IPS-18c (cell line): ENCODE measurements at regions not wholly inside any gene's neighbourhood (a gene's known extent, or its start where the extent isn't known, plus 50 kb on each side); places are given as distances from the start of the nearest gene placed in this dataset.
"Not testable (repeated sequence)": the region's sequence is repeated elsewhere in the genome, so short reads cannot be mapped to it uniquely, and the experiment has no call there.

Experiments used
- H3K4me3 ChIP-seq: 2 replicates; pipeline ENCODE4 v1.7.0; 2013; ENCODE audit warnings: low read depth, mild to moderate bottlenecking, low read length, moderate library complexity; ENCODE audit not compliant: insufficient read depth
- H3K9me3 ChIP-seq: one replicate; pipeline ENCODE4 v1.6.1; 2013; ENCODE audit warnings: mild to moderate bottlenecking, low read length, moderate library complexity; ENCODE audit not compliant: control insufficient read depth, insufficient read depth

DNA sequence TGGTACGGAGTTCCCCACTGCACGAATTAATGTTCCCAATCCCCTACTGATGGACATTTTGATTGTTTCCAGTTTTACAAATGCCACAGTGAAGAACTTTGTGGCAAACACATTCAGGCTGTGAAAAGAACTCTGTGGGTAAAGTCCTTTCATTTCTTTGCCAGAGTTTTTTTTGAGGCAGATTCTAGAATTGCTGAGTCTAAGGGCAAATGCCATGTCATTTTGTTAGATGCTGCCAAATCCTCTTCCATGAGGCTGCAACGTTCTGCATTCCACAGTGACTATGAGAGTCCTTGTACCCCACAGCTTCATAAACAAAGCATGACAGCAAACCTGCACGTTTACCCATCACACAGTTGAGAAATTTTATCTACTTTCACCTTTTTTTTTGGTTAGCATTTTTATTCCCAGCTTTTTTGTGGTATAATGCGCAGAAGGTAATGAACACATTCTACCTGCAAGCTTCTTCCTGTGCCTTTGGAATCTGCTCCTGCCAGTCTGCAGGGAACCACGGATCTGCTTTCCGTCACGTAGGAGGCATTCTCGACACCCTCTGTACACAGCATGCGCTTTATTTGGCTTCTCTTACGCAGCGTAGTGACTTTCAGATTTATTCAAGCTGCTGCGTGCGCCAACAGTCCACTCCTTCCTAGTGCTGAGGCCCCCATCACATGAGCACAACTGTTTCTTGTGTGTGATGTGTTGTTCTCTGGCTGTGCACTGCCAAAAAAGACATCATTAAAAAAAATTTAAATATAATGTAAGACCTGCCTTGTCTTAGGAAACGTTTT lies 51.2 kb upstream of the TNK2 start:
- H3K4me3 ChIP-seq, H3K9me3 ChIP-seq: not testable (repeated sequence)

- H3K4me3 ChIP-seq, result not testable (repeated sequence)
Measured at GRCh38 chr3:195958736-195959135, 50.4 kb upstream of the TNK2 start.

More at GRCh38 chr3:195958736-195959135, 50.4 kb upstream of the TNK2 start:
- H3K9me3 ChIP-seq, result not testable (repeated sequence)
